GM18508 (cell line): ENCODE measurements at regions not wholly inside any gene's neighbourhood (a gene's known extent, or its start where the extent isn't known, plus 50 kb on each side); places are given as distances from the start of the nearest gene placed in this dataset.

ENCODE experiments used
- ATAC-seq: cut with Tn5 transposase; IDR thresholded peaks from one replicate; pipeline ENCODE4 v1.9.1; 2021; ENCODE audit warnings: moderate number of reproducible peaks; ENCODE audit not compliant: insufficient read depth, unreplicated experiment

DNA sequence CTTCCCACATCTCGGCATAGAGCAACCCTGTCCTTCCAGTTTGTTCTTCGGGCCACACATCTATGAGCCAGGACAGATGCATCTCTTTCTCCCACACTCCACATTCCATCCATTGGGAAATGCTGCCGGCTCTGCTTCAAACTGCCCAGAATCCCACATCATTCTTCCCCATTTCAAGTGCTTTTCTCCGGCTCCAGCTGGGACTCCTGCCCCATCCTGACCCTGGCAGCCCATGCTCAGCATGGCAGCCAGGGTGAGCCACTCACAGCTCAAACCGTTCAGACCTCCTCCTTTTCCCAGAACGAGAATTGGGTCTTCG, 132.8 kb upstream of the SDK2 start:
- ATAC-seq: no peak

DNA sequence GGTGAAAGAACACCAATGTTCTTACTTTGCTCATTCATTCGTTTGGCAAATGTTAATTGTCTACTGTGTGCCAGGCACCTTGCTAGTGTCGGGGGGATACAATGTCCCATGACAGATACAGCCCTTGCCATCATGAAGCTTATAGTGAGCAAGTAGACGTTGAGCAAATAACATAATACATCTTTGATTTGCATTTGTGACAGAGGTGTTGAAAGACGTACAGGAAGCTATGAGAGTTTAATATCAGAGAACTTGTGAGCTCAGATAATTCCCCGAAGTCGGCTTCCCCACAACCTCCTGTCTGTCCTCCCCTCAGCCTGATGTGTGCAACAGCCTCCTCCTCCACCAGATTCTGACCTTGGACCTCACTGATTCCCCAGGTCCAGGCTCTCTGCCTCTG, 138.0 kb upstream of the SDK2 start:
- no peak for ATAC-seq

DNA sequence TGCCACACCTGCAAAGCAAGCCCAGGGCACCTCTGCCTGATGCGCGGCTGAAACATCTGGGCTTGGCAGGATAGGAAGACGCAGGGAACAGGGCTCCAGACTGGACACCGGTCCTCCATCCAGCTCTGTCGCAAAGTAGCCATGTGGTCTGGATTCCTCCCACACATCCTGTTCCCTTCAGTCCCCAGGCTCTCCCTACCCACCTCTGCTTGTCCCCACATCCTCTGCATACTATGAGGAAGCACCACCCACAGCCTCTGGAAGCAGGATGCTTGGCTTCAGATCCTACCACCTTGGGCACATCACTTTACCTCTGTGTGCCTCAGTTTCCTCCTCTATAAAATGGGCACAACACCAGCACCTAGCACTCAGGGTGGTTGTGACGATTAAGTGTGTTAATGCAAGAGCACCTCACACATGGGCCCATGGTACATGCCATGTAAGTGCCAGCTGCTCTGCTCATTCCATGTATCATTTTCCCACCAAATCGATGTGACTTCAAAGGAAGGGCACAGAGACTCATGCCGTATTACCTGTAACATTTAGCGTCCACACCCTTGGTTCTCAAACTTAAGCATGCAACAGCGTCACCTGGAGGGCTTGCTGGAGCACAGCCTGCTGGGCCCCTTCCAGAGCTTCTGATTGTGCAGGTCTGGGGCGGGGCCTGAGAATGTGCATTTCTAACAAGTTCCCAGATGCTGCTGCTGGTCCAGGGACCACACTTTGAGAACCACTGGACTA, 138.6 kb upstream of the SDK2 start:
- no peak for ATAC-seq

DNA sequence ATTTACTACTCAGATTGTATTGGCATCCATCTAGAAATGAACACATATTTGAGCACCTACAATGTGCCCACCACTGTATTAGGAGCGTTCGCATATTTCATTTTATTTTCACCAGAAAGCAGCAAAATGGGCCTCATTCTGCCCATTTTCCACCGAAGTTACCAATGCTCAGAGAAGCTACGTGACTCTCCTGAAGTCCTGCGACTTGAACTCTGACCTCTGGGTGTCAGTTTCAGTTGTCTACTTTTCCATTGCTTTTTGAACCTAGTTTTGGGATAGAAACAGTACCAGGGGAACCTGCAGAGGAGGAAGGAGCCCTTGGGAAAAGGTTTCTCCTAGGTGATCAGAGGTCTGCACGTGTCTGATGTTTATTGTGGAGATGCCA, 139.1 kb upstream of the SDK2 start:
- no peak for ATAC-seq

DNA sequence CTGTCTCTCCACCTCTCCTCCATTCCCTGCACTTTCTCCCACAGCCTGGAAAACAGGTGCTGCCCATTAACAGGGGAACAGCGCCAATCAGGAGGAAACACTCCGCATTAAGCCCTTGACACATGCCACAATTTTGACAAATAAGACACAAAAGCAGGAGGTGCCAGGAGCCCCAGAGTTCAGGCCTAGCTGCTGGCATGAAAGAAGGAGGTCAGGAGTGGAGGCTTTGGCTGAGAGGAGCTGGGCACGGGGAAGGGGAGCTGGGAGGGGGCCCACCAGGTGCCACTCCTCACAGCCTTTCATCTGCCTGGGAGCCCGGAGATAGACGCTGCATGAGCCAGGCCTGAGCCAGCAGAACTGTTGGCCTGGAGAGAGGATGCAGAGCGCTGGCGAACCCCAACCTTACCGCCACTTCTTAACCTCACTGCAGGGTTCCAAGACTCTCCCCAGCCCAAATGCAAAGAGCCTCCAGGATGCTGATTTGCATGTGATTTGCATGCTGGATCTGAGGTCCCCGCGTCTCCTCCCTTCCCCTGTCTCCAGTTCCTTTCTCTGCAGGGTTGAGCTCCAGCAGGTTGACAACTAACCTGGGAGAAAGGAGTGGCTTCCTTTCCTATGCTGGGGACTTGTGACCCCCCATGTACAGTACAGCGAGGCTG, 139.8 kb upstream of the SDK2 start:
- ATAC-seq: no peak

- ATAC-seq: no peak
Measured at GRCh38 chr17:73785496-73785895, 141.3 kb upstream of the SDK2 start.

GRCh38 chr17:73785958-73786743, 141.9 kb upstream of the SDK2 start:
- ATAC-seq: no peak

- no peak for ATAC-seq
Measured at GRCh38 chr17:73787076-73788059, 143.1 kb upstream of the SDK2 start.

GRCh38 chr17:73788111-73788510, 143.9 kb upstream of the SDK2 start:
- ATAC-seq: no peak

- ATAC-seq: no peak
Measured at GRCh38 chr17:73791121-73791520, 146.9 kb upstream of the SDK2 start.

DNA sequence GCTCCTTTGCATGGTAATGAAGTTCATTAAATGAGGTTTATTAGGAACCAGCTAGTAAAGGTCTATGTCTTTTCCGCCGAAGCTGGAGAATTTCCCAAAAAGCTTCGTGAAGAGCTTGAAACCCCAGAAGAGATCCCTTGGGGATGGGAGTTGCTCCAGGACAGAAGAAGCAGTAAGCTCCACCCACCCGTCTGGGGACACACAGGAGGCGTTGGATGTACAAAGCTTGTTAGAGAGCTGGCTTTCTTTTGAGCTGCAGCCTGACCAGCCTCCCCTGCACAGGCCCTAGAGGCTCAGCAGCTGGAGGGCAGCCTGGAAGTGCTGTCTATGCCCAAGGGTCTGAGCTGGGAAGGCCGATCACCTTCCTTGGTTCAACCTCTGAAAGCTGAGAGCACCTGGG, 147.4 kb upstream of the SDK2 start:
- ATAC-seq: no peak

- ATAC-seq: no peak
Measured at GRCh38 chr17:73792994-73793393, 148.7 kb upstream of the SDK2 start.

DNA sequence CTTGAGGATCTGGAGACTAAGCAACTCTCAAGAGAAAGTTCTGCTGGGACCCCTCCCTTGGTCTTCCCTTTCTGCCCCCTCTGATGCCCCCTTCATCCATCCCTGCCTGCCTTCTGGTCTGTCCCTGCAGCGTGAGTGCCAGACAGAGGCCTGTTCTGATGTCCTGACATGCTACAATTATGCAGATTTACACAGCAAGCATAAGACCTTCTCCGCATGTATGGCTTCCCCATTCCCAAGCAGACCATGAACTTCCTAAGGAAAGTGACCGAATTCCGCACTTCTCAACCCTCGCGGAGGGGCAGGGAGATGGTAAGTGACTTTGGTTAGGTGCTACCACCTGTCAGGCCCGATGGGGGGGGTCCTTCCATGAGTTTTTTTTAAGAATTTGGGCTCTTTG, 150.1 kb upstream of the SDK2 start:
- ATAC-seq: no peak

DNA sequence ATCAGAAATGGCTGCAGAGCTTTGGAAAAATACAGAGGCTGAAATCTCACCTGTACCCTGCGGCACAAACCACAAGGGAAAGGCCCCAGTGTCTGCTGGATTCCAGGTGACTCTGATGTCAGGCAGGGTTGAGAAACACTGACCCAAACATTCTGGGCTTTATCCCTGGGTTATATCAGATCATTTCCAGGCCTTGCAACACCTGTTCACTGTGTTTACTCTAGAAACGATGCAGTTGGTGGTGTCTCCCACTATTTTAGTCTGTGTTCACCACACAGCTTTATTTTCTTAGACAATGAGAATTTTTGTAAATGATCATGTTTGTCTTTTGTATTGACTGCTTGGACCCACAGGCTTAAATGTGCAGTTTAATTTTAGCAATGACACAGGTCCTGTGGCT, 151.5 kb upstream of the SDK2 start:
- ATAC-seq: no peak

GRCh38 chr17:73797594-73798110, 153.4 kb upstream of the SDK2 start:
- ATAC-seq: no peak

- no peak for ATAC-seq
Measured at GRCh38 chr17:73798111-73798748, 154.0 kb upstream of the SDK2 start.

DNA sequence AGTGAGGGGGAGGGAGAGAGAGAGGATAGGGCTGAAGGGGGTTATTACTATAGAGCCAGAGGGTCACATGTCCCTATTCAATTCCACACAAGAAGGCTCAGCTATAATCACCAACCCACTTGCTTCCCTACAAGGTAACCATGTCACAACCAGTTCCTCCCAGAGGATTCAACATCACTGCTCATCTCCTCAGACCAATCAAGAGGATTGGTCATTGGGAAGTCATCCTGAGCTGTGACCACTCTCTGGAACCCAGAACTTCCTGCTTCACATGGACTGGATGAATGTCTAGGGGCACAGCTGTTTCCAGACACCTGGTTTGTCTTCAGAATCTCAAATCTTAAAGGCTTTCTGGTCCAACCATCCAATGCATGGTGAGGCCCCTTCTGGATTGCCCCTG, 154.9 kb upstream of the SDK2 start:
- ATAC-seq: no peak

- ATAC-seq: no peak
Measured at GRCh38 chr17:73799781-73800627, 155.8 kb upstream of the SDK2 start.

GRCh38 chr17:73800893-73801292, 156.6 kb upstream of the SDK2 start:
- no peak for ATAC-seq
